A549 (cell line): ENCODE measurements at regions not wholly inside any gene's neighbourhood (a gene's known extent, or its start where the extent isn't known, plus 50 kb on each side); places are given as distances from the start of the nearest gene placed in this dataset.

Experiments used
- POLR2A ChIP-seq: IDR thresholded peaks from 2 replicates; pipeline ENCODE4 v1.6.1; 2012; ENCODE audit warnings: mild to moderate bottlenecking, low read length
- POLR2AphosphoS2 ChIP-seq: conservative IDR thresholded peaks from 2 replicates; pipeline ENCODE4 v1.6.1; 2012; ENCODE audit warnings: low read length, improper control_type of control experiment, inconsistent platforms
- TF ChIP-seq, protein P1 (sequence below): fragments of >200 bp; sonication (Bioruptor Twin); formaldehyde crosslinking; IDR thresholded peaks from 3 replicates; pipeline ENCODE4 v1.5.1; 2016

GRCh38 chr7:149689291-149689721 lies 84.1 kb downstream of the ZNF467 start:
- TF ChIP-seq POLR2A (no peak), POLR2AphosphoS2 (no peak)
- TF ChIP-seq, protein P1, sequence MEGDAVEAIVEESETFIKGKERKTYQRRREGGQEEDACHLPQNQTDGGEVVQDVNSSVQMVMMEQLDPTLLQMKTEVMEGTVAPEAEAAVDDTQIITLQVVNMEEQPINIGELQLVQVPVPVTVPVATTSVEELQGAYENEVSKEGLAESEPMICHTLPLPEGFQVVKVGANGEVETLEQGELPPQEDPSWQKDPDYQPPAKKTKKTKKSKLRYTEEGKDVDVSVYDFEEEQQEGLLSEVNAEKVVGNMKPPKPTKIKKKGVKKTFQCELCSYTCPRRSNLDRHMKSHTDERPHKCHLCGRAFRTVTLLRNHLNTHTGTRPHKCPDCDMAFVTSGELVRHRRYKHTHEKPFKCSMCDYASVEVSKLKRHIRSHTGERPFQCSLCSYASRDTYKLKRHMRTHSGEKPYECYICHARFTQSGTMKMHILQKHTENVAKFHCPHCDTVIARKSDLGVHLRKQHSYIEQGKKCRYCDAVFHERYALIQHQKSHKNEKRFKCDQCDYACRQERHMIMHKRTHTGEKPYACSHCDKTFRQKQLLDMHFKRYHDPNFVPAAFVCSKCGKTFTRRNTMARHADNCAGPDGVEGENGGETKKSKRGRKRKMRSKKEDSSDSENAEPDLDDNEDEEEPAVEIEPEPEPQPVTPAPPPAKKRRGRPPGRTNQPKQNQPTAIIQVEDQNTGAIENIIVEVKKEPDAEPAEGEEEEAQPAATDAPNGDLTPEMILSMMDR = no peak
